ENCODE measurements at regions not wholly inside any gene's neighbourhood (a gene's known extent, or its start where the extent isn't known, plus 50 kb on each side); places are given as distances from the start of the nearest gene placed in this dataset.
A peak's percentile ranks its signal among the peaks of the same experiment; 100 is the strongest.

- ATAC-seq: no peak
- DNase-seq: no peak
- intact Hi-C loops (cut with DNase I): no loop called here
Measured at GRCh38 chr20:19807946-19808330, 49.9 kb downstream of the RIN2 start.

DNA sequence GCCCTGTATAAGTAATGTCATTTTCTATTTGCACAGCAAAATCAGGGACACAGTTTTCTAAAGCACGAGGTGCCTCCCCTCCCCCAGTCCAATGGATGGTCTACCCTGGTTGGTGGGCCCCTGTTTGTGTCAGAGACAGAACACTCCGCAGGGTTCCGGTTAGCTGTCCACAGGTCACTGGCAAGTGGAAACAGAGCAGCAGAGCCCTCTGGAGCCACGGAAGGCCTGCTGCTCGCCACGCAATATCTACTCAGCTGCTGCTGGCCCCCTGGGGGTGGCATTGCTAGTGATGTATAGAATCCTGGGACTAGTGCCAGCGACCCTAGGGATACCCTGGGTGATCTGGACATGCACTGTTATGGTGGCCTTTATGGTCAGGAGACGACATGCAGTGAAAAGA, 50.4 kb downstream of the RIN2 start:
- ATAC-seq (no peak), DNase-seq (no peak)
- intact Hi-C loops (cut with DNase I): no loop called here

DNA sequence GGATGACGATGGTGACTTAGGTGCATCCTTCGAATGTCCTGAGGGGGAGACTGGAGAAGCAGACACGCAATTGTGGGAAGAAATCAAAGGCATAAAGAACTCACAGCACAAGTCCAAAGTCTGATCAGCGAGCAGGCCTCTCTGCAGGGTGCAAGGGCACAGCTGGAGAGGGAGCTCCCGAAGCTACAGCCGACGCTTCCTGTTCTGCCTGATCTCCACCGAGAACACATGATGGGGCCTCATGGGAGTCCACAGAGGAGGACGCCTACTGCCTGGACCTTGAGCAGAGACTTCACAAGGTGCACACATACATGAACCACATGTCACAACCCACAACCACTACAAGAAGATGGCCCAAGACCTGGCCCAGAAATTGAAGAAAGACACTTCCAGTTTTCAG, 51.4 kb downstream of the RIN2 start:
- intact Hi-C loops (cut with DNase I): no loop called here
- no peak for ATAC-seq

GRCh38 chr20:19811231-19811630, 53.2 kb downstream of the RIN2 start:
- no peak for DNase-seq
- intact Hi-C loops (cut with DNase I): no loop called here
- no peak for ATAC-seq

More for the DNA sequence above, 51.4 kb downstream of the RIN2 start:
- no peak for DNase-seq

DNA sequence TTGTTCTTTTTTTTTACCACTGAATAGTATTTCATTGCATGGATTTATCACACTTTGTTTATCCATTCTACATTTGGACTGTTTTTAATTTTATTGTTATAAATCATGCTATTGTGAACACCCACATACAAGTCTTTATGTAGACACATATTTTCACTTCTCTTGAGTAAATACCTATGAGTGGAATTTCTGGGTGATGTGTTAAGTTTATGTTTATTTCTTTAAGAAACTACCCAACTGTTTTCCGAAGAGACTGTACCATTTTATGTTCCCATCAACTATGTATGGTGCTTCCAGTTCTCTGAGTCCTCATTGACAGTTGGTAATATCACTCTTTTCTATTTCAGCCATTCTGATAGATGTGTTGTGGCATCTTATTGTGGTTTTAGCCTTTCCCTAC, 54.0 kb downstream of the RIN2 start:
- DNase-seq (no peak), ATAC-seq (no peak)
- intact Hi-C loops (cut with DNase I): no loop called here

DNA sequence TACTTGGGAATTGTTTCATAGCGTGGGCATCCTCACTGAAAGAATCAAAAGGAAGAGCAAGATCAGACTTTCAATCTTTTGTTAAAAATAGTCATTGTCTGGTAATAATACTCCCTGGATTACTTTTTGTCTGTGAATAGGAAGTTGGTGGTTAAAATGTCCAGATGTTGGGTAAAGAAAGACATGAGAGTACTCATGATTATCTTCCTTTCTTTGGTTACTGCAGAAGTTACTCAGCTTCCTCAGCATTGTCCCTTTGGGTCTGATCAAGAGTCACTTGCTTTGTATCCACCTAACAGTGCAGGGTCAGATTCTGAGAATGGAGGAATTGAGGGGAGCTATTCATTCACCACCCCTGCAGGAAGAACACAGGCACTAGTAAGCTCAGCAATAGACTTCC, 54.6 kb downstream of the RIN2 start:
- DNase-seq (no peak), ATAC-seq (no peak)
- intact Hi-C loops (cut with DNase I): no loop called here

DNA sequence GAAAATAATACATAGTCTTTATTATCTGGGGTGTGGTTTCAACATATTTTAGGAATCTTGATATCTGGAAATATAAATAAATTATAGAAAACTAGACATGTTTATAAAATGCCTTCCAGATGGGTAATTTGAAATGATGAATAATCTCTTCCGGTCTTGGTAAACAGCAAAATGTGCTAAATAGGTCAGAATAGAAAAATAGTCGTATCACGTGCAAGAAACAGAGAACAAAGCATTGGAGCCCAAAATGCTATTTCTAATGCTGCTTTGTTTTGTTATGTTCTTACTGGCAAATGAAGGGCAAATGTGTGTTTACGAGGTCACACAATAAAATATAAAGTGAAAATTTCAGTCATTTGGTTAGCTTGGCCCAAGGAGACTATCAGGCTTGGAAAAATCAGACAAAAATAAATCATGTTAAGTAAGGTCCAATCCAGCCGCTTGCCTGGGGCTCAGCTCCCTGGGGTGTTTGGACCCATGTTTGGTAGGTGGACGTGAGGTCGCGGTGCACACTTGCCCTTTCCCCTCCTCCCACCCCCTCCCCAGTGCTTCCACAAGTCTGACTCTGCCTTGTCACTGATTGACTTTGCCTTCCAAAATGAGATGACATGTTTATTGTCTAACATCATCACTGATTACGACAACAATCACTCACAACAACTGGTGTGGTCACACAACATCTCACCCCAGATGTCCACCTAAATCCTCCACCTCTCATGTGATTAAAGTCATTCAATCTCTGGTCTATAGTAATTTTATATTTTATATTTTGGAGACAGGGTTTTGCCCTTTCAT, 56.0 kb downstream of the RIN2 start:
- intact Hi-C loops (cut with DNase I): no loop called here
- ATAC-seq (no peak), DNase-seq (no peak)

- peak; percentile 51 for DNase-seq
- ATAC-seq: peak; percentile 79 to 97
- intact Hi-C loops (cut with DNase I): no loop called here
Measured at GRCh38 chr20:19815553-19815991, 57.5 kb downstream of the RIN2 start.

DNA sequence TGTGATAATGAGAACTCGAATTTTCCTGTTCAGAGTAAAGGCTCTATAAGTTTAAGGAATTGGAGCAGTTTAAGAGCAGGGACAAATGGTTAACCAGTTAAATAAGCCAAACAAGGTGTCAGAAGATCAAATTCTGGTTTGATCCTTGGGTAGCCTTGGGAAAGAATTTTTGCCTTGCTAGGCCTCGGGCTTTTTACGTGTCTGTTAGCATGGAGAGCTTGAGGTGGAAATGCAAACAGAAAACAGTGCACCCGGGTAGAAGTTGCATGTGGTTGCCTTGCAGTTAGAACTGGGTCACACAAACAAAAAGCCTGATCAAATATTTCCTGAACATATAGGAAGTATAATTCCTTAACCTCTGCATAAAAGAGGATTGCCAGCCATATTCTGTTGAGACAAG, 58.3 kb downstream of the RIN2 start:
- ATAC-seq (no peak), DNase-seq (no peak)
- intact Hi-C loops (cut with DNase I): no loop called here

- DNase-seq (peak; percentile 50), ATAC-seq (peak; percentile 39)
- intact Hi-C loops (cut with DNase I): no loop called here
Measured at GRCh38 chr20:19817017-19817416, 59.0 kb downstream of the RIN2 start.

DNA sequence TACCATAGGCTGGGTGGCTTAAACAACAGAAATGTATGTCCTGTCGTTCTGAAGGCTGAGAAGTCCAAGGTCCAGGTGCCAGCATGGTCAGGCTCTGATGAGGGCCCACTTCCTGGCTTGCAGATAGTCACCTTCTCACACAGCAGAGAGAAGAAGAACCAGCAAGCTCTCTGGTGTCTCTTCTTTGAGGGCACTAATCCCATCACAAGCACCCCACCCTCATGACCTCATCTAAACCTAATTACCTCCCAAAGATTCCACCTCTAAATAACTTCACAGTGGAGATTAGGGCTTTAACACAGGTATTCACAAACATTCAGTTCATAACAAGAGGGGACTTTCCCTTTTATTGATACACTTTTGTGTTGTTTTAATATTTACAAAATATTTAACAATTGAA, 61.1 kb downstream of the RIN2 start:
- DNase-seq (no peak), ATAC-seq (no peak)
- intact Hi-C loops (cut with DNase I): no loop called here

DNA sequence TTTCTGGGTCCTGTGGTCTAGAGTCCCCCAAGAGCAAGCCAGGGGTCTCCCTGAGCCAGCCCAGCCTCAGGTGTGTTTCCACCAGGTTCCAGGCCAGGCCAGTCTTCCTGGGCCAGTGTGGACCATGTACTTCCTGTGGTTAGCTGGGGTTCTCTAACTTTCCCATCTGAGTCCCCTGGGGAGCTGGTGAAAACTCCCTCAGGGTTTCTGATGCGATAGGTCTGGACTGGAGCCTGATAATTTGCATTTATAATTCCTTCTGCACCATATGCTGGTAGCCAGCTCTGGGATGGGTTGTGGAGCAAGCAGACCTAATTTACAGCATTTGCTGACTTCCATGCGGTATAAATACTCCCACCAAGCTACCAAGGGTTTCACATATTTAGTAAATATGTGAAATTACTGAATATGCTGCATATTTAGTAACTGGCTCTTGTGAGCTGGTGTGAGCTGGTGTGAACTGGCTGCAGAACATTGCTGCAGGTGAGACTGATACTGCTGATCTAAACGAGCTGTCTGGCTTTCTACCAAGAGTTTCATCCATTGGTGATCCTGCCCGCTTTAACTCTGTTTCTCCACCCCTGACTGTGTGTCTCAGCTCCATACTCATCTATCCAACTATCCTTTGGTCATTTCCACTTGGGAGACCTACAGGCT, 62.6 kb downstream of the RIN2 start:
- intact Hi-C loops (cut with DNase I): loop anchor here in 1 of 2 donors (10.0 kb wide), 1 partner anchor 64 kb away; no protein-coding TSS in a partner anchor
- no peak for DNase-seq
- no peak for ATAC-seq

DNA sequence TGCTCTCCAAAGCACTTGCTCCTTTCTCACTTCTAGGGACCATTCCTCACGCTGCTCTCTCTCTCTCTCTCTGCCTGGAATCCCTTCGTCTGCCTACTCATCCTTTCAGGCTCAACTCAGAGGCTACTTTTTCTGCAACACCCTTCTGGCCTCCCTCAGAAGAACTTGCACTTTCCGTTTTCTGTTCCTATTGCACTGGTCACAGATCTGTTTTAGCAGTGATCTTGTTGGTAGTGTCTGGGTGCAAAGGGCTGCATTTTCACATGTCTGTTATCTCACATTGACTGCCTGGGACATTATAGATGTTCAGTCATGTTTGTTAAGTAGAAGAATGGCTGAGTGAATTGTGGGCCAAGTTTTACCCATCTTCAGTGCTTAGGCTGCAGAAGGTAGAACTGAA, 63.5 kb downstream of the RIN2 start:
- intact Hi-C loops (cut with DNase I): loop anchor here in 1 of 2 donors (10.0 kb wide), 1 partner anchor 63 kb away; no protein-coding TSS in a partner anchor
- DNase-seq (no peak), ATAC-seq (no peak)

- DNase-seq: no peak
- intact Hi-C loops (cut with DNase I): loop anchor here in 1 of 2 donors (10.0 kb wide), 1 partner anchor 62 kb away; no protein-coding TSS in a partner anchor
- ATAC-seq: no peak
Measured at GRCh38 chr20:19823216-19823615, 65.2 kb downstream of the RIN2 start.

DNA sequence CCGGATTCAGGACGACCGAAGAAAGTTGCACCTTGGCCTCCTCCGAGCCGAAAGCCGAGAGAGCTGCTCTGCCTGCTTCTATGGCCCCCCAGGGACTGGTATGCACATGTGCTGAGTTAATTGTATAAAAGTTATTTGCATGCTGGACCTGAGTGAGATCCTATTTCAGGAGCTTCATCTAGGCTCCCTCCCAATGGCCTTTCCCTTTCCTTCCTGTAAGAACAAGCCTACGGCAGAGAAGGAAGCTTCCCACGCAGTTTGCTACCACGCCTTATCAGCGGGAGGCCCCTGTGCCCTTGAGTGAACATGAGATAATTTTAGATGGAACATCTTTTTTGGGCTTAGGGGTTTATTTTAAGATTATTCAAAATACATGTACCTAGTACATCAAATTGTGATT, 65.9 kb downstream of the RIN2 start:
- DNase-seq: peak; percentile 60
- ATAC-seq: peak; percentile 47 to 66
- intact Hi-C loops (cut with DNase I): loop anchor here in 1 of 2 donors (10.0 kb wide), 1 partner anchor 61 kb away; no protein-coding TSS in a partner anchor

- no peak for DNase-seq
- intact Hi-C loops (cut with DNase I): loop anchor here in 1 of 2 donors (5.0 to 10.0 kb wide), 2 partner anchors 38 to 60 kb away; no protein-coding TSS in a partner anchor
- peak in 1 of 2 donors; percentile 44 for ATAC-seq
Measured at GRCh38 chr20:19824861-19825260, 66.8 kb downstream of the RIN2 start.

DNA sequence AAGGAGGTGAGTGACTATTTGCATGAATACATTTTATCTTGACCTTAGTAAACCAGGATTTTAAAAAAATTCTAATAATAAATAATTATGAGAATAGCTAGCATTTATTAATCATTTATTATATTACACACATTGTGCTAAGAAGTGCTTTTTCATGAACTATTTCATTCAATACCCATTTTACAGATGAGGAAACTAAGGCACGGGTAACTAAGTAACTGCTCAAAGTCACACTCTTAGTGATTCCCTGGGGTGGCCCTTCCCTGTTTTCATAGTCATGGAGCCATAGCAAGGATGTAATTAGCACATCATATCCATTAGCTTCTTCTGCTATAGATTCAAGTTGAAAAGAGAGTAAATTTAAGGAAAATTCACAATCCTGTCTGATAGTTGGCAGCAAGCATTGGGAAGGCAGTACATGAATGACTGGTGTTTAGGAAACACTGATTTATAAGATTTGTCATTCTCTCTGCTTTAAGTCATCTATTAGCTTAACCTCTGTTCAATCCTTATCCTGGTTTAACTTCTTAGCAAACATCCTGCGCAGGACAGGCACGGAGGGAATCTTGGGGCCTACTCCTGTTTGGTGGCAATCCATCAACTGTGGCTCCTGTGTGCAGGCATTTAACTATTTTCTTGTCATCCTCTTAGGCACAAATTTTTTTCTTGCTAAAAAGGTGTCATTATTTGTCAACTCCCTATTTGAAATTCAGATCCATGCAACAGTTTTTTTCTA, 68.3 kb downstream of the RIN2 start:
- intact Hi-C loops (cut with DNase I): loop anchor here in 1 of 2 donors (5.0 to 10.0 kb wide), 2 partner anchors 39 to 58 kb away; no protein-coding TSS in a partner anchor
- ATAC-seq (no peak), DNase-seq (no peak)

- intact Hi-C loops (cut with DNase I): loop anchor here in 1 of 2 donors (5.0 to 10.0 kb wide), 2 partner anchors 41 to 57 kb away; no protein-coding TSS in a partner anchor
- ATAC-seq (no peak), DNase-seq (no peak)
Measured at GRCh38 chr20:19827818-19828217, 69.8 kb downstream of the RIN2 start.

- intact Hi-C loops (cut with DNase I): loop anchor here in 1 of 2 donors (5.0 to 10.0 kb wide), 2 partner anchors 41 to 57 kb away; no protein-coding TSS in a partner anchor
- peak; percentile 82 to 89 for ATAC-seq
Measured at GRCh38 chr20:19828232-19828631, 70.2 kb downstream of the RIN2 start.

More at GRCh38 chr20:19828232-19828631, 70.2 kb downstream of the RIN2 start:
- no peak for DNase-seq

All from left cardiac atrium (tissue), 4 donors.